SU-DHL-6 (cell line): ENCODE measurements at regions not wholly inside any gene's neighbourhood (a gene's known extent, or its start where the extent isn't known, plus 50 kb on each side); places are given as distances from the start of the nearest gene placed in this dataset.

Experiments used
- EZH2phosphoT487 ChIP-seq: fragments of 200-600 bp; sonication (generic), shearing (Covaris generic); conservative IDR thresholded peaks from 2 replicates; pipeline ENCODE4 v1.6.1; 2018; ENCODE audit warnings: mild to moderate bottlenecking, antibody characterized with exemption, low read length, moderate library complexity, mixed read lengths
- TF ChIP-seq, protein P1 (sequence below): fragments of 200-600 bp; sonication (generic); IDR thresholded peaks from one replicate; pipeline ENCODE4 v1.5.1; 2017; ENCODE audit warnings: antibody characterized with exemption, mild to moderate bottlenecking, low read length, moderate library complexity; ENCODE audit not compliant: insufficient read depth, poor library complexity, severe bottlenecking

DNA sequence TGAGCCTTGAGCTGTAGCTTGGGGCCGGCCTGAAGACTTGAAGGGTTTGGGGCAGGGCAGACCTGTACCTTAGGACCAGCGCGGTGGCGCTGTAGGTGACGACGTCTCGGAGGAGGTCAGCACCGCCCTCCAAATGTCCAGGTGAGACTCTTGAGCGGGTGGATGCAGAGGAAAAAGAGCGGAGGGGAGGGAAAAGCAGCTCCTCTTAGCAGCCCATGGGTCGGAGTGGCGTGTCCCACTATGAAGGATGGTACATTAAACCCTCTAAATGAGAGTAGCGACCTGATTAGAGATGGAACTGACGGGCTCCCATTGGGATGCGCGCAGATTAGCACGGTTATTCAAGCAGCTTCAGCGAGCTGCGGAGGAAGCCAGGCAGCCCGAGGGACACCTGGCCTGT lies 77.0 kb upstream of the MAP1LC3B2 start:
- TF ChIP-seq, protein P1, sequence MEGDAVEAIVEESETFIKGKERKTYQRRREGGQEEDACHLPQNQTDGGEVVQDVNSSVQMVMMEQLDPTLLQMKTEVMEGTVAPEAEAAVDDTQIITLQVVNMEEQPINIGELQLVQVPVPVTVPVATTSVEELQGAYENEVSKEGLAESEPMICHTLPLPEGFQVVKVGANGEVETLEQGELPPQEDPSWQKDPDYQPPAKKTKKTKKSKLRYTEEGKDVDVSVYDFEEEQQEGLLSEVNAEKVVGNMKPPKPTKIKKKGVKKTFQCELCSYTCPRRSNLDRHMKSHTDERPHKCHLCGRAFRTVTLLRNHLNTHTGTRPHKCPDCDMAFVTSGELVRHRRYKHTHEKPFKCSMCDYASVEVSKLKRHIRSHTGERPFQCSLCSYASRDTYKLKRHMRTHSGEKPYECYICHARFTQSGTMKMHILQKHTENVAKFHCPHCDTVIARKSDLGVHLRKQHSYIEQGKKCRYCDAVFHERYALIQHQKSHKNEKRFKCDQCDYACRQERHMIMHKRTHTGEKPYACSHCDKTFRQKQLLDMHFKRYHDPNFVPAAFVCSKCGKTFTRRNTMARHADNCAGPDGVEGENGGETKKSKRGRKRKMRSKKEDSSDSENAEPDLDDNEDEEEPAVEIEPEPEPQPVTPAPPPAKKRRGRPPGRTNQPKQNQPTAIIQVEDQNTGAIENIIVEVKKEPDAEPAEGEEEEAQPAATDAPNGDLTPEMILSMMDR, result no peak
- TF ChIP-seq EZH2phosphoT487, result no peak
